ENCODE measurements at regions not wholly inside any gene's neighbourhood (a gene's known extent, or its start where the extent isn't known, plus 50 kb on each side); places are given as distances from the start of the nearest gene placed in this dataset.

DNA sequence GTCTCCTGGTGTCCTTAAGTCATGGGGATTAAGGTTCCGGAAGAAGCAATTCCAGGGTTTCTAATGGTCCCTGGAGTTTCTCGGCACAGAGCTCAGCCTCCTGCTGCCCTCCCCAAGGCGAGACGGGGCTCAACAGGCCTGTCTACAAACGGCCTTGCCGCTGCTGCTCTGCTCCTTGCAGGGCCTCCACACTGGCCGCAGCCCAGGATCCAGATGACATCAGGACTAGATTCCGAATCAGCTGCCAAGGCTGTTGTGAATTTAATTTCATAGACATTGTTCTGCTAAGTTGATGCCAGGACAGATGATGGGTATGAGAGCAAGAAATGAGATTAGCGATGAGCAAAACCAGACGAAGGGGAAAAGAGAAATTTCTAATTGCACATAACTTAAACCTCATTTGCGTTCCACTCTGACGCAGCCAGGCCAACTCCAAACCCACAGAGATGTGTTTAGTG is 103.6 kb upstream of the BACE2 start:
- H3K4me3 ChIP-seq (ENCODE audit: low read length), result no peak overlapping the region
- no peak for DNase-seq (ENCODE audit: low read depth)
- TF ChIP-seq CTCF (IDR thresholded peaks at IDR 0.05; ENCODE audit: insufficient read depth, low read depth, low read length, missing control alignments), result no peak

GRCh38 chr21:41064951-41065350 is 103.0 kb upstream of the BACE2 start:
- DNase-seq (ENCODE audit: low read depth), result no peak
- no peak for TF ChIP-seq CTCF (IDR thresholded peaks at IDR 0.05; ENCODE audit: insufficient read depth, low read depth, low read length, missing control alignments)
- H3K4me3 ChIP-seq (ENCODE audit: low read length), result no peak overlapping the region

- no peak for TF ChIP-seq CTCF (IDR thresholded peaks at IDR 0.05; ENCODE audit: insufficient read depth, low read depth, low read length, missing control alignments)
- H3K4me3 ChIP-seq (ENCODE audit: low read length), result no peak overlapping the region
- DNase-seq (ENCODE audit: low read depth), result no peak
Measured at GRCh38 chr21:41065539-41065938, 102.4 kb upstream of the BACE2 start.

DNA sequence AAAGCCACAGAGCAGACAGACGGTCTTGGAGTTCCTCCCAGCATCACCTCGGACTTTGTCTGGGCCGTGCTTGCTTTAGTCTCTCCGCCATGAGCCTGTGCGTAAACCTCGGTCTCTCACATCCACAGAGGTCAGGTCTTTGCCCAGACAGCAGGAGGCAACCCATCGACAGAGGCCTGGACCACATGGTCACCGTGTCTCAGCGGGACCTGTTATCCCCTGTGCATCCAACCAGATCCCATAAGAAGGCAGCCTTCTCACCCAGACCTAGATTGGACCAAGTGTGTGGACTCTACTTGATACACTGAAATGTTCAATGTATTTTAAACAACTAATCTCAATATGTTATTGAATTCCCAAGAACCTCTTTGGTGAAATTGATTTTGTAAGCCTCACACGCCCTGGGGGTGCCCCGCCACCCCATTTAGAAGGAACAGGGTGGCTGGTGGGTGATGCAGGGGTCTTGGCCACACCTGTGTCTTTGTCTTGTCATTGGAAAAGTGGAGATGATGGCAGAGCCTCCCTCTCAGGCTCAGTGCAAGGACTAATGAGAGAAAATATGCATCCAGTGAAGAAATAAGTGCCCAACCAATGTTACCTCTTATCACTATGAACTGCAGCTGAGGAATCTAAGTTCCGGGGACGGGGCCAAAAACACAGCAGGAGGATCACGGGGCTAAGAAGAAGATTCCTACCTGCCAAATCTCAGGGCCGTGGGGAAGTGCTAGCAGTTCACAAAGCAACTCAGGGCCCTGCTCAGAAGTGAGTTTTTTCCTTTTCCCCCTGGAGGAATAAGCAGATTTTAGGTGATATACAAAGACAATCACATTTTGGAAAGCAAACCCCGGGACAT is 101.6 kb upstream of the BACE2 start:
- DNase-seq (ENCODE audit: low read depth), result no peak
- no peak for TF ChIP-seq CTCF (IDR thresholded peaks at IDR 0.05; ENCODE audit: insufficient read depth, low read depth, low read length, missing control alignments)
- H3K4me3 ChIP-seq (ENCODE audit: low read length), result no peak overlapping the region

- H3K4me3 ChIP-seq (ENCODE audit: low read length), result no peak overlapping the region
- no peak for DNase-seq (ENCODE audit: low read depth)
- no peak for TF ChIP-seq CTCF (IDR thresholded peaks at IDR 0.05; ENCODE audit: insufficient read depth, low read depth, low read length, missing control alignments)
Measured at GRCh38 chr21:41067709-41068108, 100.3 kb upstream of the BACE2 start.

DNA sequence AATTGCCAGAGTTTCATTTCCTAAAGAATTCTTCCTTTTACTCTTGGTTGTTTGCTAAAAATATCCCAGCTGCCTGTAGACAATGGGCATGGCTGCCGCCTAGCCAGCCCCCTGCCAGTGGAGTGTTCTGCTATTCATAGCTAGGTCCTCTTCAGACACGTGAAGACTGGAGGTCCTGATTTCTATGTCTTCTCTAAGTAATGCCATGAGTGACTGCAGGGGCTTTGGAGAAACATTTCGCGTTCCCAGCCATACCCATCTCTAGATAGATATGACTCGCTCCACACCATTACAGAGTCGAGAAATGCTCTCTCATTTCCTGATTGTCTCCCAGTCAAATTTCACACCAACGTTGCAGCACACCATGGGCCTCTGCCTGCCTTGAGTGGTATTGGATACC is 99.5 kb upstream of the BACE2 start:
- no peak overlapping the region for H3K4me3 ChIP-seq (ENCODE audit: low read length)
- TF ChIP-seq CTCF (IDR thresholded peaks at IDR 0.05; ENCODE audit: insufficient read depth, low read depth, low read length, missing control alignments), result no peak
- DNase-seq (ENCODE audit: low read depth), result peak; percentile 24
